GM19035 (cell line): ENCODE measurements at regions not wholly inside any gene's neighbourhood (a gene's known extent, or its start where the extent isn't known, plus 50 kb on each side); places are given as distances from the start of the nearest gene placed in this dataset.
"Not testable (repeated sequence)": the region's sequence is repeated elsewhere in the genome, so short reads cannot be mapped to it uniquely, and the experiment has no call there.

ENCODE experiments used
- ATAC-seq: cut with Tn5 transposase; IDR thresholded peaks from one replicate; pipeline ENCODE4 v1.9.1; 2021; ENCODE audit not compliant: unreplicated experiment

DNA sequence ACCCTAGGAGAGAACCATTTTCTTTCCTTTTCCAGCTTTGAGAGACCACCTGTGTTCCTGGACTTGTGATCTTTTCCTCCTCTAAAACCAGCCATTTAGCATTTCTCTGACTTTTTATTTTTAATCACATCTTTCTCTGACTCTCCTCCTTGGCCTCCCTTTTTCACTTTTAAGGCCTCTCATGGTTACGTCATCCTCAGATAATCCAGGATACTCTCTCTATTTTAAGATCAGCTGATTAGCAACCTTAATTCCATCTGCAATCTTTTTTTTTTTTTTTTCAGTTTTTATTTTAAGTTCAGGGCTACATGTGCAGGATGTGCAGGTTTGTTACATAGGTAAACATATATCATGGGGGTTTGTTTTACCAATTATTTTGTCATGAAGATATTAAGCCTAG is 54.0 kb downstream of the RFPL4B start:
- no peak for ATAC-seq

DNA sequence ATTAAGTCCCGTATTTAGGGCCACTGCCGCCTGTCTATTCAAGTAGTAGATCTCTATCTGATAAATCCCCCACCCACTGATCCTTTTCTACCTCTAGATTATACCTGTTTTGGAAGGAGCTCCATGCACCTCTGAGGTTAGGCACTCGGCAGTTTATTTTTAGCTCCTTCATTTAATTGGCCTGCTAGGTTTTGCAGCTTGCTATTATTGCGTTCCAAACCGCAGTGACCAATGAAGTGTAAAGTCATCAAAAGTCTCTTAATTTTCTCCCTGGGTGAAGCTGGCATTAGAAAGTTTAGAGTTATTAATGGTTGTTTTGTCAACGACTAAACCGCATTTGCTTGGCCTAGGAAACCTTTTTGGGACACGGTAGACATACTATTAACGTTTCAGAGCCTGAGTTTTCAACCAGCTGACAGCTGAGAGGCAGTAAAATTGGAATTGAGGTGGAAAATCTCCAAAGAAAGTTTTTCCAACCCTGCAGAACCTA is 60.0 kb downstream of the RFPL4B start:
- no peak for ATAC-seq

DNA sequence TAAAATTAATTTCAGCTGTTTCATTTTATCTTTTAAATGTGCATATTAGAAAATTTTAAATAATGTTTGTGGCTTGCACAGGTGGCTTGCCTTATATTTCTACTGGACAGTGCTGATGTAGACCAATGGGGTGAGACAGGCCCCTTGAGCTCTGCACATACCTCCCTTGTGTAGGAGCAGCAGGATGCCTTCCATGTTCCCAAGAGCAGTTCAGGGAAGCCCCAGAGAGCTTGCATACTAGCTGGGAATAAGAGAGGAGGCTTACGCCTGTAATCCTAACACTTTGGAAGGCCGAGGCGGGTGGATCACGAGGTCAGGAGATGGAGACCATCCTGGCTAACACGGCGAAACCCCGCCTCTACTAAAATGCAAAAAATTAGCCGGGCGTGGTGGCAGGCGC is 61.4 kb downstream of the RFPL4B start:
- no peak for ATAC-seq

- ATAC-seq: no peak
These were observed 62.2 kb downstream of the RFPL4B start for GRCh38 chr6:112409311-112409710.

DNA sequence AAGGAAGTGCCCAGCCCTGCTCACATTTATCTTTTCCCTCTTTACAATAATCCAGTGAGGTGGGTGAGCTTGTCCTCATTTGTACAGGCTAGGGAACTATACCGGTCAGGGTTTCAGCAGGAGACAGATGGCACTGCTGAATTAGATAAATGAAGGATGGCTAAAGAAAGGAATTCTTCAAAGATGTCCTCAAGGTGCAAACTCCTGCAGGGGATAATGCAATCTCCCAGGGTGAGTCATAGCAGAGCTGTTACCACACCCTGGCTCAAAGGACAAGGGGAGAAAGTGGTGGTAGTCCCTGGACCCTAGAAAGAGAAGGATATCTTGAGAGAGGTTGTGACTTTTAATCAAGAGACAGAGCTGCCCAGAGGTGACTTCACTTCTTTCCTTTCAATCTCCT is 66.7 kb downstream of the RFPL4B start:
- no peak for ATAC-seq

DNA sequence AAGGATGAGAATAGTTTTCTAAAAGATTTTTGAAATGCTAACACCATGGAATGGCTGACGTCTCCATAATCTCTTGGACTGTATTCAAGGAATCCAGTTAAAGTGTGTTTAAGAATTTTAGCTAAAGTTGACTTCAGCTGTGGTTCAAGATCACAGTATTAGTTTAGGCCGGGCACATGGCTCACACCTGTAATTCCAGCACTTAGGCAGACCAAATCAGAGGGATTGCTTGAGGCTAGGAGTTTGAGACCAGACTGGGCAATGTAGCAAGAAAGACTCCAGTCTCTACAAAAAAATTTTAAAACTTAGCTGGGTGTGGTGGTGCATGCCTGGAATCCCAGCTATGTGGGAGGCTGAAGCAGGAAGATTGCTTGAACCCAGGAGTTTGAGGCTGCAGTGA is 68.2 kb downstream of the RFPL4B start:
- ATAC-seq: no peak

DNA sequence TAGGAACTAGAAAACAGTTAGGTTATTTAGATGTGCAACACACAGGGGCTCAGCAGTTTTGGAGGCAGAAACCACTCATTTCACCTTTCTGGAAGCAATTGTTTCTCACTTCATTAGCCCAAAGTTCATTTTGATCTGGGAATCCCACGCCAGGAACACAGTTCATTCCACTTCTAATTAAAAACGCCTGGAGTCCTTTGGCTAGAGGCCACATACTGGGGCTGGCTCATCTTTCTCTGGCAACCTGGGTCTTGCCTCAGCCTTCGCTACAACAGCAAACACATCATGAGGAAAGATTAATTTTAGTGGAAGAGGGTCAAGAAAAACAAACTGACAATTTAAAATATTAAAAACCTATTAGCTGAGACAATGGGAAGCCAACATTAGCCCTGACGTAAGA is 69.7 kb downstream of the RFPL4B start:
- ATAC-seq: no peak

GRCh38 chr6:112427011-112427410 is 79.9 kb downstream of the RFPL4B start:
- not testable (repeated sequence) for ATAC-seq

- ATAC-seq: no peak
These were observed 80.4 kb downstream of the RFPL4B start for GRCh38 chr6:112427499-112427898.

DNA sequence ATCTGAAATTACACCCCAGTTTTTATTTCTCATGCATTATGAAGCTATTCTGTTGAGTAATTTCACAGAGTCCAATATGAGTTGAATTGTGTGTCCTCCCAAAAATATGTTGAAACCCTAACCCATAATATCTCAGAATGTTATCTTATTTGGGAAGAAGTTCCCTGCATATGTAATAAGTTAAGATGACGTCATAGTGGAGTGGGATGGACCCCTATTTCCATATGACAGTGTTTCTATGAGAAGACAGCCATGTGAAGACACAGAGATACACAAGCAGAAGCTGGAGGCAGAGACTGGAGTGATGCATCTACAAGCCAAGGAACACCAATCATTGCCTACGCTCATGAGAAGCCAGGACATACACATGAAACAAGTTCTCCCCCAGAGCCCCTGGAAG is 81.3 kb downstream of the RFPL4B start:
- ATAC-seq: no peak

GRCh38 chr6:112429226-112429625 is 82.1 kb downstream of the RFPL4B start:
- no peak for ATAC-seq

DNA sequence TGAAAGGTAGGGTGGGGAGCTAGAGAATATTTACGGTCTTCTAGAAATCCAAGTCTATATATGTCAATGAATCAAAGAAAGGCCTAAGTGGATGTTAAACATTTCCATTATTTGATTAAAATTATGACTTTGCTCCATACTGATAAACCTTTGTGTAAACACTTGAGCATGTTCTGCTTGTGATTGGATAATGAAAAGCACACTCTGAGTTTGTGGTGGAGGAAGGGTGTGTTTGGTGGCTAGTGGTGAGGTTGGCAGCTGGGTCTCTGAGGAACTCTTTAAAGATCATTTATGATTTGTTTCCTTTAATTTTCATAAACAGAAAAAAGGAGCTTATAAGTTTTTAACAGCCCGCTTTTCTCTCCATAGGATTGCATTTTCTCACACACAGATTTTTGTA is 84.7 kb downstream of the RFPL4B start:
- no peak for ATAC-seq

DNA sequence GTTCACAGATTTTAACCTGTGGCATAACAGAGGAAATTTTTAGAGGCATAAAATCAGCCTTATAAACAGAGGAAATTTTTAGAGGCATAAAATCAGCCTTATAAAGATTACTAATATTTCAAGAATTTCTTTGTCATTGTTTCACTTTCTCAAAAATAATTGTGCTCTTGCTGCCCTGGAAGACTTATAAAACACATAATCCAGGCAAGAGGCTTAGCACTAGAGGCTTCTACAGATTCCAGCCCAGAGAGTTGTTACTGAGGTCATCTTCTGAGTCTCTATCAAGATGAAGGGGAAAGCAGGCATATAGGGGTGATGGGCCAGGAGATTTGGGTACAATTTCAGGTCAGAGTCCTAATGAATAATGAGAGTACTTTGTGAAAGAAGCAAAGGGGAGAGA is 85.7 kb downstream of the RFPL4B start:
- ATAC-seq: no peak

DNA sequence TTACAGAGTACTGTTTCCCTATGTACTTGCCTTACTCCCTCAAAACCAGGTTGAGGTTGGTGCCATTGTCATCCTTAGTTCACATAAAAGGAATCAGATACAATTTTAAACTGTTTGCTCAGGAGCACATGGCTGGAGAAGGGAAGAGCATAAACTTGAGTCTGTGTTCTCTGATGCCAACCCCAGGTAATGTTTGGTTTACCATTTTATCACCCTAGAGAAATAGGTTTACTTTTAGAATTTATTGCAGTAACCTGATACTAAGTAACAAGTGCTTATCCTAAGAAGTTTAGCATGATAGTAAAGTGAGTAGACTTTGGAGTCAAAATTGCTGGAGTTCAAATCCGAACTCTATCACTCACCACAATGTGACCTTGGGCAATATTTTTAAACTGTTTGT is 86.3 kb downstream of the RFPL4B start:
- ATAC-seq: no peak

GRCh38 chr6:112434896-112435435 is 87.8 kb downstream of the RFPL4B start:
- no peak for ATAC-seq

DNA sequence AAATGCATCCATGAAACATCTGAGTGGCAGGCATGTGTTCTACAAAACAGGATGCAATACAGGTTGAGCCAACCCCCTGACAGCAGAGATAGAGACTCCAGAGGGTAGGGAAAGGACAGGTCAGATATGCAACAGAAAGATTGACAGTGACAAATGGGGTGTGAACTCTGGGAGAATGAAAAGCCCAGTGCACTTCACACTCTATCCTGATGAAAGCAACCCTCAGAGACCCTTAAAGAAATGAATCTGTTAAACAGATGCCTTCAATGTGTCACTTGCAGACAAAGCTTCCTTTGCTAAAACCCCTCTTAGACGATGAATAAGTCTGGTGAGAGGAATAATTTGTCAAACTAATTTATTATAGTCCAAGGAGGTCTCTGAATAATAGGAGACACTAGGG is 89.9 kb downstream of the RFPL4B start:
- no peak for ATAC-seq

DNA sequence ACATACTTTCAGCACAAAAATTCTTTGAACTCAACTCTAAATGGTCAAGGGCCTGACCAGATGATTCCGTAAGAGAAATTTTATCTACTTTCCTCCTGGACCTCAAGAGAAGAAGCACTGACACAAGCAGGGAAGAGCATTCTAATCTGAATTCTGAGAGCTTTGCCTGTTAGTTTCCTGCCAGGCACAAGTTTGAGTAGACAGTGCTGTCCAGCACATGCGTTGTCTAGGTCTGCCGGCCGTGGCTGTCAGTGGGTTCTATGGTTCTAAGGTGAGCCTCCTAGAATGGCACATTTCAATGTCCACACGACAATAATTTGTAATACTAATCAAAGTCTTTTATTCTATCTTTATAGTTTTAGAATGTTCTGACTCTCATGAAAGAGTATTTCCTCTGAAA is 91.9 kb downstream of the RFPL4B start:
- ATAC-seq: no peak

- no peak for ATAC-seq
These were observed 92.3 kb downstream of the RFPL4B start for GRCh38 chr6:112439432-112439831.

- ATAC-seq: no peak
These were observed 94.5 kb downstream of the RFPL4B start for GRCh38 chr6:112441607-112442006.

DNA sequence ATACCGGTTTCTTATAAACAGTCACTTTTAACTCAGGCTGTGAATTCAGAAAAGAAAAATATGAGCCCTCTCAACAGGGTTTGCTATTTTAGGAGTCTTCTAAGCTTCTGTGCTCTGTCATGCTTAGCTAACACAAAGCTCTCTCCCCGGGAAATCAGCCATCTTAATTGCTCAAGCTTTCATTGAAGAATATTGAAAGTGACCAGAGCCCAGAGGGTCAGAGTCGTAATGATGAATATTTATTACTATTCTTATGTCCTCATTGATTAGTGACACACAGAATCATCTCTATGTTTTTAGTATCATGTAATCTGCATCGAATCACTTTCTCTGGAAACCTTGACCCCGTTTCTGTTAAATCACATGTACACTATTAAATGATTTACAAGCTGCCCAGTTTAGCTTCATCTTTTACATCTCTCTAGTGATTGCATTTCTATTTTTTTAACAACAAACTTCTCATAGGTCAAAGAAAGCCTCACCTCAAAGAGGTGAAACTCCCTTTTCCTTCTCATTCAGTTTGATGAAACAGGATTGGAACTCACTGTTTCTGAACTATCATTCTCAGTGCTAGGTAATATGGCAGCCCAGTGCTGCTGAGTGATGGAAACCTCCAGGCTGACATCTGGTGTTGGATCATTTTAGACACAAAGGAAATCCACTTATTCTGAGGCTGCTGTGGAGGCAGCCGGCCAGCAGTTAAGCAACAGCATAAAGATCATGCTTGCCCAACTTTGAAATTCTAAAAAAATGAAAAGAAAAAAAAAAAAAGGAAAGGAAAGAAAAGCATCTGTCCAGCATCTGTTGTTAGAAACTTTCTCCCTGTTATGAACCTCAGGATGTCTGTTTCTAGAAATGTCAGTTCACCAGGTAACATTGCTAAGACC is 96.3 kb downstream of the RFPL4B start:
- no peak for ATAC-seq

- not testable (repeated sequence) for ATAC-seq
These were observed 101.7 kb downstream of the RFPL4B start for GRCh38 chr6:112448786-112449185.

GRCh38 chr6:112450663-112451062 is 103.5 kb downstream of the RFPL4B start:
- ATAC-seq: no peak

DNA sequence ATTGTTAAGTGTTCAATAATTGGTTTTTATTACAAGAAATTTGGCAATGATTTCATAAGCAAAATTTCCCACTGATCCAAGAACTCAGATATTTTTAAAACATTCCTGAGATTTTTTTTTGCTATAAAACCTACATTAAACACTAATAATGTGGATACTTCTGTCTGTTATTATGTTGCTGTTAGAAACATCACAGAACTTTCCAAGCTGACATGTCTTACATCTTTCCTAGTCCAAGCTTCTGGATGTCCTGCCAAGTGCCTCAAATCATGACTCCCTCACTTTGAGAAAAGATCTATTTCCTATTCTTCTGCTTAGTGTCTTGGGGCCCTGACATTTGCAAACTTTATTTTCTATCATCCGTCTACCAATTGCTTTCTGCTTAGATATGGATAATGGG is 110.8 kb downstream of the RFPL4B start:
- no peak for ATAC-seq
